ENCODE measurements at regions not wholly inside any gene's neighbourhood (a gene's known extent, or its start where the extent isn't known, plus 50 kb on each side); places are given as distances from the start of the nearest gene placed in this dataset.

- no peak for FAIRE-seq
These were observed 190.1 kb downstream of the TTC32 start for GRCh38 chr2:19711470-19712372.

- no peak for FAIRE-seq
These were observed 191.6 kb downstream of the TTC32 start for GRCh38 chr2:19710230-19710629.

DNA sequence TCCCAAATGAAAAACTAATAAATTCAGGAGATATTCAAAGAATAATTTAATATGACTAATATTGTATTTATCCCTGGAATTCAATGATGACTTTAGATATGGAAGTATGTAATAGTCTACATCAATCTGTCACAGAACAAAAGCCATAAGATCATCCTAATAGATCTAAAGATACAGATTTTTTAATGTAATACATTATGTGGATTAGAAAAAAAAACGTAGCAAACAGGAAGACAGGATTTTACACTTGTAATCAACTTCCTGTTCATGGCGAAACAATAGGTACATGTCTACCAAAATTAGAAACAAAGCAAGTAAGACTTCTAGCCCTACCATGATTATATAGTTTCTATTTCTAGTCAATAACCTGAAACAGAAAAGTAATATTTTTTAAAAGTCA, 192.2 kb downstream of the TTC32 start:
- no peak for FAIRE-seq

- FAIRE-seq = no peak
These were observed 193.0 kb downstream of the TTC32 start for GRCh38 chr2:19708776-19709175.

DNA sequence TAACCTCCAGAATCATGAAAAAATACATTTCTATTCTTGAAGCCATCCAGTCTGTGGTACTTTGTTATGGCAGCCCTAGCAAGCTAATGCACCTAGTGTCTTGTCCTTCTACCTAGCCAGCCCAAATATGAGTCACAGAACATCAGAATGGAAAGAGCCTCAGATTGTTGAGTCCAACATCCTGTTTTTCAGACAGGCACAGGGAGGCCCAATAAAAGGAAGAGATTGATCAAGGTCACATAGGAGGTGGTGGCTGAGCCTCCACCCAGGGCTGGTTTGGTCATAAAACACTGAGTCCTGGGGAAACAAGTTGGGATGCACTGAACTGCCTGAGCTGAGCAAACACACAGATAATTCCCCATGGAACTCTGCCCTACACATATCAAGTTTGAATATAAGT, 195.5 kb downstream of the TTC32 start:
- no peak for FAIRE-seq

DNA sequence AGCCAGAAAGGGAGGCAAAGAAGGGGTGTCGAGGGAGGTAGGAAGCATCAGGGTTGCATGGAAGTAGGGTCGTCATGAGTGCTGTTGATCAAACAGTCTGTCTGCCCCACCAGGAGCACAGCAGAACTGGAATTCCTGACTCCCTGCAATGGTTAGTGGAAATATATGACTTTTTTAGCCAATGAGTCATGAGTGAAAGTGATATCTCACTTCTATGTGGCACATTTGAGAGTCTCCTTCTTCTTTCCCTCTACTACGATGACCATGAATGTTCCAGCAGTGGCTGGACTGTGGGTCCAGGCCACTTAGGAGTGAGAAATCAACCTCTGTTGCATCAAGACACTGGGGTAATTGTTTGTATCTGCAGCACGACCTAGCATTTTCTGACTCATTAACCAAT, 199.5 kb downstream of the TTC32 start:
- FAIRE-seq = no peak

DNA sequence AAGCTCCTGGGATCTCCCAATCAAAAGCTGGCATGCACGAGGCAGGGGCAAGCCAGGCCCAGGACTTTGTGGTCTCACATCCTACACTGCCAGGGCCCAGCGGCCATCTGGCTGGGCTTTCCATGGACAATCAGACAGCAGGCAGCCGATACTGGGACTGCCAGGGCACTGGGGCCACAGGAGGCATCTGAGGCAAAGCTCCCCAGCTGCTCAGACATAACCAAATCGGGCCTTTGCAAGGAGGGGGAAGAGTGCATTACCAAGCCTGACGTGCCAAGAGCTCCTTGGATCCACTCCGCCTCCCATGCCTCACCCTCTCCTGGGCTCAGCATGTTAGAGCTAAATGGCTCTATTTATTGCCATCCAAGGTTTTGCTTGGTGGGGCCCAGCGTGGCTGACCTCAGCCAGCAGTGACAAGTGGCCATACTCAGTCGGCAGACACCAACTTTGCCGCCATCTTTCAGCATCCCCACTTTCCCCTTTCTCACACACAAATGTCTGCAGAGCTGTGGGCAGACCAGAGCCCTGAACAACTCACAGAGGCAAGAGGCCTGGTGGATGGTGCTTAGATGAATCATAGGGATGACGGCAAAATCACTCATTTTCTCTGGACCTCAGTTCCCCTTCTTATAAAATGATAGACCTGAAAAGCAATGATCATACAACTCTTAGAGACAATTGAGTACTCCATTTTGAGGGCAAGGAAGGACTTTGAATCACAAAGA, 200.8 kb downstream of the TTC32 start:
- FAIRE-seq = no peak

GRCh38 chr2:19697131-19697530, 204.7 kb downstream of the TTC32 start:
- FAIRE-seq = no peak

- FAIRE-seq = no peak
These were observed 206.1 kb downstream of the TTC32 start for GRCh38 chr2:19695706-19696105.

GRCh38 chr2:19691892-19692291, 209.9 kb downstream of the TTC32 start:
- no peak for FAIRE-seq

DNA sequence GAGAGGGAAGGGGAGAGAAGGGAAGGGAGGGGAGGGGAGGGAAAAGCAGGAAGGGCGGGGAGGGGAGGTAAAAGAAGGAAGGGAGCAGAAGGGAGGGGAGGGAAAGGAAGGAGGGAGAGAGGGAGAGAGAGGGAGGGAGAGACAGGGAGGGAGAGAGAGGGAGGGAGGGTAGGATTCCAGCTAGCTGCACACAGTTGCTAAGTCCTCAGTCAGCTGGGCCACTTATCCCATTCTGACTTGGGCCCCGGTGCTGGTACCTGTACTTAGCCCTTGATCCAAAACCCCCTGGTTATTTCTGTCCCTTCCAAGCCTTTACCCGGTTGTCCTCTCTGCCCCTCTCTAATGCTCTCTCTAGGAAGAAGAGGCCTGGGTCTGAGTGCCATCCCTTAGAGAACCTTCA, 211.4 kb downstream of the TTC32 start:
- no peak for FAIRE-seq

DNA sequence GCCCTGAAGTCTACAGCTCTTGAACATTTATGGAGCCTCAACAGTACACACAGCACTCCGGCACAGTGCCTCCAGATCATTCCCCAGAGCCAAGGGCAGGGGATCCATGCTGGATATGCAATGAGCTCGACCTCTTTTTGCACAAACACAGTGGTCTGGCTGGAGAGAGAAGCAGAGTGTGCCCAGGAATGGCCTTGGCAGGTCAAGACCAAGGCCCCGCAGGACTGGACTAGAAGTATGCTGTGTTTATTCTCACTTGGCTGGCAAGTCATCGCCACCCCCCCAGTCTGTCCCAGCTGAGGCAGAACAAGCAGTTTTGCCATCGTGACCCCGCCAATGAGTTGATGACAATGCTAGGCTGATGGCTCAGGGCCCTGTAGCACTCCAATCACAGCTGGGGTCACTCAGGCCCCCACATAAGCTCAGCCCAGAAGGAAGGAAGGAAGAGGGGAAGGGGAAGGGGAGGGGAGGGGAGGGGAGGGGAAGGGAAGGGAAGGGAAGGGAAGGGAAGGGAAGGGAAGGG, 212.1 kb downstream of the TTC32 start:
- no peak for FAIRE-seq

GRCh38 chr2:19688059-19688458, 213.7 kb downstream of the TTC32 start:
- FAIRE-seq = no peak

DNA sequence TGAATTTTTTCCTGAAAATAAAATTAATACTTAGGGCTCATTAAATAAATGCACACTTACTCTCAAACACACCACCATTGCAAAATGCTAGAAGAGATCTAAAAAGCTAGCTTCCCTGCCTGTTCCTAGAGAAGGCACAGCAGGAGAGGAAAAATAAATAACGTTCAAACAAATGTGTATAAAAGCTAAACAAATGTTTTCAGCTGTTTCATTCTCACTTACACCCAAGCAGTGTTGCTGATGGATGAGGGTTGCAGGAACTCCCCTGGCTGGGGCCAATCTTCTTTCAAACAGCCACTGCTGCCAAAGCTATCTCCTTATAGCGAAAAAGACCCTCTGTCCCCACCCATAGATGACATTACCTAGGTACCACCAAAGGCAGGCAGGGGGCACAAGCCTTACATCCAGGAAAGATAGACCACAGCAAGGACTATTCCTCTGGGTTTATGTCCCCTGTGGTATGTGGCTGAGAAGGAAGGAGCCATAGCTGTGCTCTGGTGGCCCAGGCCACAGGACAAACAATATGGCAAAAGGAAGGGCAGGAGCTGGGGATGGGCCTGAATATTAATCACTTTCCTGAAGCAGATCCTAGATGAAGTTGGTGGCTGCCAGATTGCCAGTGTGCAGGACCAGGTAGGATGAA, 214.6 kb downstream of the TTC32 start:
- no peak for FAIRE-seq

- FAIRE-seq = no peak
These were observed 215.3 kb downstream of the TTC32 start for GRCh38 chr2:19686439-19686838.

DNA sequence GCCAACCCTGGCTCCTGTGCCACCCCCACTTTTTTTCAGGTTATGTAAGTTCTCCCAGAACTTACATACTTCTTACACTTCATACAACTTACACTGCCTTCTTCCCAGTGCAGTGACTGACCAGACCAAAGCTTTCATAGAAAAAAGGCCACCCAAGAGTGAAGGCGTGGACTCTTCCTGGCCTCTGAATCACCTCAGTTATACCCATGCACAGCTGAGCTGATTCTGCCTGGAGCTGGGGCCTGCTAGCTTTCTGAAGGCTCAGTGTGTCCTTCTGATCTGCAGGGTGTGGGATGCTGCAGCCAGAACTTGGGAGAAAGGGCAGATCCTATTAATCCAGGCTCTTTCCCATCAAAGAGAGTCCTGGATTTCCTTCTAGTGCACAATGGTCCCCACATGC, 216.1 kb downstream of the TTC32 start:
- FAIRE-seq = no peak

DNA sequence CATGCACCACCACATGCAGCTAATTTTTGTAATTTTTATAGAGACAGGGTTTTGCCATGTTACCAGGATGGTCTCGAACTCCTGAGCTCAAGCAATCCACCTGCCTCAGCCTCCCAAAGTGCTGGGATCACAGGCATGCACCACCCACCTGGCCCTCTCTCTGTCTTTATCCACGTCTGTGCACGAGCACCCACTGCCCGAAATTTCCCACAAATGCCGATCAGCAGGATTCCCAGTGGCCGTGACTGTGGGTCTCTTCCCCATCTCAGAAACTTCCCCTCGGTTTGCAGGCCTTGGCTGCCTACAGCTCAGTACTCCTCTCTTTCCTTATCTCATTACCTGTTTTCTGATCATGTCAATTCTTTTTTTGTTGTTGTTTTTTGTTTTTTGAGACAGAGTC, 217.3 kb downstream of the TTC32 start:
- no peak for FAIRE-seq

GRCh38 chr2:19683556-19683955, 218.2 kb downstream of the TTC32 start:
- no peak for FAIRE-seq

DNA sequence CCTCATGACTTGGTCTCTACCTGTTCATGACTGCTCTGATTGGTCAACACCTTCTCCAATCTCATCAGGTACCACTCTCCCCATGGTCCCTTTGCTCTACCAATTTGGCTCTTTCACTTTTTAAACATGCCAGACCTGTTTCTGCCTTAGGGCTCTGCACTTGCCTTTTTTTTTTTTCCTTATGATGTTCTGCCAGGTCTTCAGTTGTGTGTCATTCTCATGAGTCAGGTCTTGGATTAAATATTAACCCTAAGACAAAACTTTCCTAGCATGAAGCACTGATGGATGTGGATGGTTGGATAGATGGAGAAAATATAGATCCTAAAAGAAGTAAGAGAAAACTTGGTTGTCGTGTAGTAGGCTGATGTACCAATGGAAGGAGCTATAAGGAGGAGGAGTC, 219.3 kb downstream of the TTC32 start:
- no peak for FAIRE-seq

DNA sequence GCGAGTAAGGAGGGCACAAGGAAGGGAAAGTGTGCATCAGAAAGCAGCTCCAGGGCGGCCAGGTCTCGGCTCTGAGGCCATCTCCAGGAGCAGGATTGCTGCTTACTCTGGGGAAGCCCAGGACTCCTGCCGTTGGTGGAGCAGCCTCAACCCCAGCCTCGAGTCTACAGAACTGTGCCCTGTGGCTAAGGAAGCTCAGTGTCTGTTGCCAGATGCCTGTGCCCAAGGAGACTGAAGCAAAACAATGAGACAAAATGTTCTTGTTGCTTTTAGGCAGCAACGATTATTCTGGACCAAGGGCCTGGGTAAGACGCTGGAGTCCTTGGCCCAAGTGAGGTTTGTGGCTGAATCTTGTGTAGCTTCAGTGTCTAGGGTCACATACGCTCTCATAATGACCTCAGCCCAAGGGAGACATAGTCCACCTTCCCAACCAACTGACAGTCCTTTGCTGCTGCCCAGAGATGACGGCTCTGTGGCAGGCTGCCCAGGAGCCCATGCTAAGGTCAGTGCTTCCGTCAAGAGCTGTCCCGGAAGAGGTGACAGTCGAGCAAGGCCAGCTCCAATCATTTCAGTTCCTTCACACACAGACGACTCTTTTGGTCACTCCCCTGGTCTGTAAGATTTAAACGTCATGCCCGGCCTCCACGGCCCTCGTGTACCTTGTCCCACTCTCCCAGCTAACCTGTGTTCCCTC, 223.8 kb downstream of the TTC32 start:
- FAIRE-seq = no peak

GRCh38 chr2:19677215-19677777, 224.5 kb downstream of the TTC32 start:
- FAIRE-seq = no peak

DNA sequence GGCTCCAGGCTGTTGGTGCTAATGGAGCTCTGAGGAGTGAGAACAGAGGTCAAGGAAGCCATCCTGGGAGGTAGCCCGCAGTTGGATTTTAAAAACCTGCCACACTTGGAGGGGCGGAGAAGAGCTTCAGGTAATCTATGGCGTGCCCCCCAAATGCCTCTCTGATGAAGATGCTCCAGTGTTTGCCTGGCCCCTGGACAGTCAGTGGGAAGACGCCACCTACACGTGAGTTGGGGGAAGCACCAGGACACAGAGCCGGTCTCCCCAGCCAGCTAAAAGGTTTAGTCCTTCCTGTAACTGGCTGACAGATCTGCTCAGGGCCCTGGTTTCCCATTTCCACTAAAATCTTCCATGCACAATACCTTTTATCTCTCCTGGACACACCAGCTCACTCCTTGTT, 225.0 kb downstream of the TTC32 start:
- FAIRE-seq = no peak

All from A204.1 (cell line).